GM19238 (cell line): ENCODE measurements at regions not wholly inside any gene's neighbourhood (a gene's known extent, or its start where the extent isn't known, plus 50 kb on each side); places are given as distances from the start of the nearest gene placed in this dataset.

ENCODE experiments used
- DNase-seq: peaks from one replicate; pipeline ENCODE4 v3.0.0; 2011; ENCODE audit warnings: low spot score; ENCODE audit not compliant: insufficient read length

- no peak for DNase-seq
These were observed 634.2 kb downstream of the TSN start for GRCh38 chr2:122389694-122390093.

- DNase-seq: no peak
These were observed 635.0 kb downstream of the TSN start for GRCh38 chr2:122390406-122390805.

- no peak for DNase-seq
These were observed 636.3 kb downstream of the TSN start for GRCh38 chr2:122391726-122392125.

GRCh38 chr2:122395687-122396086 lies 640.2 kb downstream of the TSN start:
- no peak for DNase-seq

- DNase-seq: no peak
These were observed 655.8 kb downstream of the TSN start for GRCh38 chr2:122411231-122411630.

- no peak for DNase-seq
These were observed 656.9 kb downstream of the TSN start for GRCh38 chr2:122412360-122412759.

GRCh38 chr2:122414902-122415301 lies 659.5 kb downstream of the TSN start:
- DNase-seq: no peak

- no peak for DNase-seq
These were observed 661.7 kb downstream of the TSN start for GRCh38 chr2:122417114-122417513.

GRCh38 chr2:122421775-122422174 lies 666.3 kb downstream of the TSN start:
- no peak for DNase-seq

- no peak for DNase-seq
These were observed 667.0 kb downstream of the TSN start for GRCh38 chr2:122422384-122422991.

- no peak for DNase-seq
These were observed 668.5 kb downstream of the TSN start for GRCh38 chr2:122423934-122424333.

- DNase-seq: no peak
These were observed 677.8 kb downstream of the TSN start for GRCh38 chr2:122433123-122433754.

- DNase-seq: no peak
These were observed 689.6 kb downstream of the TSN start for GRCh38 chr2:122445003-122445402.

- DNase-seq: no peak
These were observed 691.3 kb downstream of the TSN start for GRCh38 chr2:122446761-122447160.

- DNase-seq: no peak
These were observed 691.8 kb downstream of the TSN start for GRCh38 chr2:122447237-122447636.

GRCh38 chr2:122451040-122451439 lies 695.6 kb downstream of the TSN start:
- DNase-seq: no peak

GRCh38 chr2:122451697-122452096 lies 696.2 kb downstream of the TSN start:
- DNase-seq: no peak

- DNase-seq: no peak
These were observed 713.7 kb downstream of the TSN start for GRCh38 chr2:122469147-122469546.

GRCh38 chr2:122471753-122472152 lies 716.3 kb downstream of the TSN start:
- DNase-seq: no peak

- no peak for DNase-seq
These were observed 722.7 kb downstream of the TSN start for GRCh38 chr2:122478117-122478516.

- DNase-seq: no peak
These were observed 723.3 kb downstream of the TSN start for GRCh38 chr2:122478771-122479170.

GRCh38 chr2:122480501-122481243 lies 725.2 kb downstream of the TSN start:
- DNase-seq: no peak

- no peak for DNase-seq
These were observed 725.8 kb downstream of the TSN start for GRCh38 chr2:122481244-122481622.
